HL-60 (cell line): ENCODE measurements at regions not wholly inside any gene's neighbourhood (a gene's known extent, or its start where the extent isn't known, plus 50 kb on each side); places are given as distances from the start of the nearest gene placed in this dataset.

Experiments used
- DNase-seq, 2 experiments: peaks; one replicate each; pipeline ENCODE4 v3.0.0-alpha.2; 2010 to 2020; ENCODE audit warnings: low read depth in 1 of 2, low spot score in 1 of 2
- H3K27ac ChIP-seq: fragments of 250-450 bp; sonication (Bioruptor Pico); replicated peaks from 2 replicates; pipeline ENCODE4 v1.5.1; 2020; ENCODE audit warnings: mild to moderate bottlenecking, moderate library complexity
- H3K27me3 ChIP-seq: fragments of 250-450 bp; sonication (Bioruptor Pico); 2 replicates; pipeline ENCODE4 v1.5.1; 2021; ENCODE audit warnings: mild to moderate bottlenecking, moderate library complexity; ENCODE audit not compliant: insufficient read depth, poor library complexity, severe bottlenecking
- H3K4me3 ChIP-seq: replicated peaks from 2 replicates; pipeline ENCODE4 v1.5.1; 2011; ENCODE audit warnings: mild to moderate bottlenecking, control low read depth, low read length; ENCODE audit not compliant: insufficient read depth
- CTCF ChIP-seq: IDR thresholded peaks from one replicate; pipeline ENCODE4 v1.5.1; 2011; ENCODE audit warnings: low read length, control low read depth, inconsistent platforms; ENCODE audit not compliant: insufficient read depth
- GABPA ChIP-seq: IDR thresholded peaks from 2 replicates; pipeline ENCODE4 v1.6.1; 2012; ENCODE audit warnings: low read depth
- POLR2AphosphoS5 ChIP-seq: IDR thresholded peaks from 2 replicates; pipeline ENCODE4 v1.6.1; 2012; ENCODE audit warnings: low read depth
- REST ChIP-seq: IDR thresholded peaks from 2 replicates; pipeline ENCODE4 v1.6.1; 2012; ENCODE audit warnings: low read depth; ENCODE audit not compliant: insufficient replicate concordance
- SPI1 ChIP-seq: IDR thresholded peaks from 2 replicates; pipeline ENCODE4 v1.6.1; 2012; ENCODE audit warnings: low read depth, mild to moderate bottlenecking, borderline replicate concordance

- TF ChIP-seq SPI1 (no peak), POLR2AphosphoS5 (no peak), GABPA (no peak), CTCF (no peak), REST (no peak)
- Histone ChIP-seq H3K4me3 (no peak overlapping the region), H3K27ac (no peak overlapping the region), H3K27me3 (no peaks in the 10 kb centered on the region)
- no peak for DNase-seq
Observed at GRCh38 chr9:18173923-18174322, 300.0 kb upstream of the ADAMTSL1 start.

GRCh38 chr9:18182636-18183035 is 291.3 kb upstream of the ADAMTSL1 start:
- Histone ChIP-seq H3K4me3 (no peak overlapping the region), H3K27ac (no peak overlapping the region), H3K27me3 (no peaks in the 10 kb centered on the region)
- DNase-seq, result no peak
- TF ChIP-seq SPI1 (no peak), CTCF (no peak), GABPA (no peak)

GRCh38 chr9:18183974-18184373 is 290.0 kb upstream of the ADAMTSL1 start:
- no peak for TF ChIP-seq POLR2AphosphoS5
- no peak for TF ChIP-seq CTCF
- no peak for TF ChIP-seq SPI1
- TF ChIP-seq REST, result no peak
- TF ChIP-seq GABPA, result no peak
- DNase-seq, result no peak
- no peaks in the 10 kb centered on the region for H3K27me3 ChIP-seq
- no peak overlapping the region for H3K27ac ChIP-seq
- H3K4me3 ChIP-seq, result no peak overlapping the region

- DNase-seq, result no peak
- H3K27ac ChIP-seq, result no peak overlapping the region
- H3K4me3 ChIP-seq, result no peak overlapping the region
- H3K27me3 ChIP-seq, result no peaks in the 10 kb centered on the region
- TF ChIP-seq POLR2AphosphoS5, result no peak
- TF ChIP-seq SPI1, result no peak
- no peak for TF ChIP-seq GABPA
- no peak for TF ChIP-seq REST
- TF ChIP-seq CTCF, result no peak
Observed at GRCh38 chr9:18184401-18184800, 289.6 kb upstream of the ADAMTSL1 start.
